Esophagus squamous epithelium (tissue), 5 donors: ENCODE measurements at regions not wholly inside any gene's neighbourhood (a gene's known extent, or its start where the extent isn't known, plus 50 kb on each side); places are given as distances from the start of the nearest gene placed in this dataset.

Experiments
- DNase-seq: peaks from one replicate; lab custom pipeline; 2025; lab: John Stamatoyannopoulos, UW
- H3K27ac ChIP-seq, 4 donors: fragments of 200-600 bp; sonication (generic); one replicate each; pipeline ENCODE4 v1.5.1; 2016 to 2019; ENCODE audit warnings: mild to moderate bottlenecking in 1 of 4
- H3K27me3 ChIP-seq, 4 donors: fragments of 200-600 bp; sonication (generic); 1 replicate in 3 of 4; 2 replicates in 1 of 4; pipeline versions ENCODE4 v1.5.1 to v1.6.0; 2017 to 2021; ENCODE audit warnings: antibody characterized with exemption in 1 of 4
- H3K36me3 ChIP-seq, 3 donors: fragments of 200-600 bp; sonication (generic); one replicate each; pipeline ENCODE4 v1.5.1; 2016 to 2019
- H3K4me1 ChIP-seq, 3 donors: fragments of 200-600 bp; sonication (generic); one replicate each; pipeline ENCODE4 v1.5.1; 2017 to 2019
- H3K4me3 ChIP-seq, 4 donors: fragments of 200-600 bp; sonication (generic); 1 replicate in 3 of 4; 2 replicates in 1 of 4; pipeline ENCODE4 v1.5.1; 2016 to 2019; ENCODE audit warnings: mild to moderate bottlenecking in 2 of 4, moderate library complexity in 1 of 4
- H3K9me3 ChIP-seq, 3 donors: fragments of 200-600 bp; sonication (generic); one replicate each; pipeline ENCODE4 v1.5.1; 2016 to 2019
- CTCF ChIP-seq, 6 experiments: fragments of 450-650 bp in 4 of 6; fragments of 200-600 bp in 2 of 6; sonication (generic) in 2 of 6; IDR thresholded peaks; one replicate each; pipeline ENCODE4 v1.5.1; 2016 to 2019; ENCODE audit warnings: antibody characterized with exemption in 6 of 6, mild to moderate bottlenecking in 4 of 6, moderate library complexity in 4 of 6
- POLR2A ChIP-seq, 4 donors: fragments of 450-650 bp; IDR thresholded peaks; one replicate each; pipeline ENCODE4 v1.6.1; 2017; ENCODE audit warnings: antibody characterized with exemption in 4 of 4, mild to moderate bottlenecking in 4 of 4, moderate library complexity in 3 of 4
- WGBS, 2 donors: methylation state at CpG; one replicate each; pipeline ENCODE4 v1.1.5; 2018; 5-methylcytosine and 5-hydroxymethylcytosine counted together
- intact Hi-C: fragments of 100-400 bp; cut with DNase I; formaldehyde crosslinking; loops from one replicate; pipeline ENCODE4 v1.15.0; 2022
- donor health status: DM: yes; HTN: yes; CAD: no.

- WGBS, 2 donors, result 80 to 85% methylated on average over 9 of the region's 9 CpGs
- intact Hi-C loops, result no loop called here
- TF ChIP-seq POLR2A (IDR thresholded peaks at IDR 0.05) (no peak), CTCF (IDR thresholded peaks at IDR 0.05) (no peak)
- DNase-seq, result no peak
- Histone ChIP-seq H3K4me1 (peaks cover 0 to 4% (median 3%) of the 10 kb centered on the region in 3 donors), H3K4me3 (no peak overlapping the region), H3K27ac (no peak overlapping the region), H3K27me3 (peaks cover 0 to 25% (median 0%) of the 10 kb centered on the region in 4 donors), H3K36me3 (no peaks in the 10 kb centered on the region), H3K9me3 (peaks cover 0 to 10% (median 7%) of the 10 kb centered on the region in 3 donors)
These were observed 134.9 kb downstream of the NDUFA10 start for GRCh38 chr2:239890206-239890746.

- Histone ChIP-seq H3K36me3 (no peaks in the 10 kb centered on the region), H3K9me3 (peaks cover 0 to 16% (median 12%) of the 10 kb centered on the region in 3 donors), H3K27ac (no peak overlapping the region), H3K4me3 (no peak overlapping the region), H3K4me1 (peaks cover 0 to 4% (median 3%) of the 10 kb centered on the region in 3 donors), H3K27me3 (peaks cover 0 to 19% (median 0%) of the 10 kb centered on the region in 4 donors)
- intact Hi-C loops, result loop anchor here (5.0 kb wide), 1 partner anchor 852 kb away; no protein-coding TSS in a partner anchor
- DNase-seq, result no peak
- TF ChIP-seq POLR2A (IDR thresholded peaks at IDR 0.05) (no peak), CTCF (IDR thresholded peaks at IDR 0.05) (no peak)
- 59 to 77% methylated on average over 7 to 9 of the region's 9 CpGs for WGBS, 2 donors
These were observed 135.5 kb downstream of the NDUFA10 start for GRCh38 chr2:239889641-239890121.

- intact Hi-C loops, result loop anchor here (5.0 kb wide), 1 partner anchor 850 kb away; no protein-coding TSS in a partner anchor
- peaks cover 0 to 4% (median 3%) of the 10 kb centered on the region in 3 donors for H3K4me1 ChIP-seq
- DNase-seq, result no peak
- WGBS, 2 donors, result 34 to 41% methylated on average over 2 of the region's 2 CpGs
- TF ChIP-seq POLR2A (IDR thresholded peaks at IDR 0.05) (no peak), CTCF (IDR thresholded peaks at IDR 0.05) (no peak)
- peaks cover 0 to 8% (median 0%) of the 10 kb centered on the region in 4 donors for H3K27me3 ChIP-seq
- peaks cover 0 to 26% (median 23%) of the 10 kb centered on the region in 3 donors for H3K9me3 ChIP-seq
- no peaks in the 10 kb centered on the region for H3K36me3 ChIP-seq
- H3K4me3 ChIP-seq, result no peak overlapping the region
- no peak overlapping the region for H3K27ac ChIP-seq
These were observed 137.5 kb downstream of the NDUFA10 start for GRCh38 chr2:239887604-239888003.

GRCh38 chr2:239886781-239887180, 138.4 kb downstream of the NDUFA10 start:
- H3K9me3 ChIP-seq, result peaks cover 0 to 26% (median 23%) of the 10 kb centered on the region in 3 donors
- H3K27me3 ChIP-seq, result peaks cover 0 to 9% (median 0%) of the 10 kb centered on the region in 4 donors
- DNase-seq, result no peak
- no peak overlapping the region for H3K27ac ChIP-seq
- peaks cover 3 to 11% (median 7%) of the 10 kb centered on the region in 3 donors for H3K4me1 ChIP-seq
- TF ChIP-seq CTCF (IDR thresholded peaks at IDR 0.05) (no peak), POLR2A (IDR thresholded peaks at IDR 0.05) (no peak)
- H3K36me3 ChIP-seq, result no peaks in the 10 kb centered on the region
- H3K4me3 ChIP-seq, result no peak overlapping the region
- intact Hi-C loops, result loop anchor here (5.0 kb wide), 1 partner anchor 849 kb away; no protein-coding TSS in a partner anchor

- no peak for DNase-seq
- peaks cover 0 to 16% (median 0%) of the 10 kb centered on the region in 4 donors for H3K27me3 ChIP-seq
- H3K9me3 ChIP-seq, result peaks cover 0 to 26% (median 23%) of the 10 kb centered on the region in 3 donors
- no peak for TF ChIP-seq POLR2A (IDR thresholded peaks at IDR 0.05)
- no peak for TF ChIP-seq CTCF (IDR thresholded peaks at IDR 0.05)
- intact Hi-C loops, result loop anchor here (5.0 kb wide), 1 partner anchor 848 kb away; no protein-coding TSS in a partner anchor
- peaks cover 4 to 22% (median 8%) of the 10 kb centered on the region in 3 donors for H3K4me1 ChIP-seq
- no peak overlapping the region for H3K4me3 ChIP-seq
- 89 to 95% methylated on average over 2 of the region's 2 CpGs for WGBS, 2 donors
- no peak overlapping the region for H3K27ac ChIP-seq
- no peaks in the 10 kb centered on the region for H3K36me3 ChIP-seq
These were observed 140.3 kb downstream of the NDUFA10 start for GRCh38 chr2:239884875-239885274.
